Body of pancreas (tissue), 4 donors: ENCODE measurements at regions not wholly inside any gene's neighbourhood (a gene's known extent, or its start where the extent isn't known, plus 50 kb on each side); places are given as distances from the start of the nearest gene placed in this dataset.

ENCODE experiments used
- CTCF ChIP-seq, 7 experiments: fragments of 450-650 bp in 4 of 7; fragments of 200-600 bp in 3 of 7; sonication (generic) in 3 of 7; IDR thresholded peaks; one replicate each; pipeline ENCODE4 v1.5.1; 2016 to 2019; ENCODE audit warnings: antibody characterized with exemption in 7 of 7
- POLR2A ChIP-seq, 3 donors: fragments of 450-650 bp; IDR thresholded peaks; one replicate each; pipeline ENCODE4 v1.6.1; 2016; ENCODE audit warnings: antibody characterized with exemption in 3 of 3, mild to moderate bottlenecking in 2 of 3

DNA sequence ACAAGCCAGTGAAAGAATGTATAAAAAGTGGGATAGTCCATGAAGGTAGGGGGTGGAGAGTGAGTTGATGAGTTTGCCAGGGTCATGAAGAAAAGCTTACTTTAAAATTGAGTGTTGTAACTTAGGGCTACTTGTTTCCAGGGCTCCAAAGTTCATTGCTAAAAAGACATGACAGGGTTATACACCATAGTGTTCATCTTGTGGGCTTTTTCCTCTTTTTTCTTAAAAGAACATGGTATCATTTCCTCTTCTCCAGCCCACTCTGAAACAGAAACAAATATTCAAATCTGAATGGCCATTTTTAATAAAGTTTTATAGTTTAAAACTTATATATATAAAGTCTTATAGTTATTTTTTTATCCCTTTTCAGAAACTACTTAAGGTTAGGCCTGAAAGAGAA, 115.7 kb upstream of the SMC2 start:
- TF ChIP-seq CTCF (IDR thresholded peaks at IDR 0.05) (no peak), POLR2A (IDR thresholded peaks at IDR 0.05) (no peak)
